Naive thymus-derived CD8-positive, alpha-beta T cell (primary cell): ENCODE measurements at regions not wholly inside any gene's neighbourhood (a gene's known extent, or its start where the extent isn't known, plus 50 kb on each side); places are given as distances from the start of the nearest gene placed in this dataset.
"Not testable (repeated sequence)": the region's sequence is repeated elsewhere in the genome, so short reads cannot be mapped to it uniquely, and the experiment has no call there.

Source experiments
- ATAC-seq, 2 donors: fragments of 150-1000 bp; cut with Tn5 transposase in 1 of 2; sonication (Bioruptor Pico), chemical (Tn5 transposase) in 1 of 2; 1 replicate in 1 of 2; 2 replicates in 1 of 2; pipeline ENCODE4 v1.10.0; 2021; ENCODE audit warnings: mild to moderate bottlenecking in 2 of 2, moderate library complexity in 2 of 2
- POLR2A ChIA-PET: fragments of 350-600 bp; sonication (Branson Sonifier 250); formaldehyde crosslinking; loops from one replicate; lab custom pipeline; 2021; ENCODE audit warnings: antibody characterized with exemption; lab: Charles Lee
- DNase-seq, 10 donors: peaks; one replicate each; pipeline versions ENCODE4 v3.0.0 to v3.0.0-alpha.2; 2020 to 2022
- H3K27ac Mint-ChIP-seq, 10 donors: one replicate each; pipeline ENCODE4 v1.8.0; 2020 to 2022; ENCODE audit warnings: mild to moderate bottlenecking in 10 of 10, mixed read lengths in 10 of 10, moderate library complexity in 4 of 10, inconsistent platforms in 1 of 10
- H3K27me3 Mint-ChIP-seq, 5 donors: one replicate each; pipeline ENCODE4 v1.8.0; 2021 to 2022; ENCODE audit warnings: mixed read lengths in 5 of 5
- H3K36me3 Mint-ChIP-seq, 3 donors: one replicate each; pipeline ENCODE4 v1.8.0; 2020 to 2022; ENCODE audit warnings: mixed read lengths in 3 of 3, mild to moderate bottlenecking in 2 of 3, inconsistent platforms in 1 of 3
- H3K4me1 Mint-ChIP-seq, 4 donors: one replicate each; pipeline ENCODE4 v1.8.0; 2021 to 2022; ENCODE audit warnings: mixed read lengths in 4 of 4
- H3K4me3 Mint-ChIP-seq, 10 donors: one replicate each; pipeline ENCODE4 v1.8.0; 2020 to 2022; ENCODE audit warnings: mild to moderate bottlenecking in 10 of 10, mixed read lengths in 10 of 10, moderate library complexity in 6 of 10, inconsistent platforms in 1 of 10
- H3K9me3 Mint-ChIP-seq, 9 donors: one replicate each; pipeline ENCODE4 v1.8.0; 2020 to 2022; ENCODE audit warnings: mixed read lengths in 9 of 9, mild to moderate bottlenecking in 3 of 9, inconsistent platforms in 1 of 9, moderate library complexity in 1 of 9

DNA sequence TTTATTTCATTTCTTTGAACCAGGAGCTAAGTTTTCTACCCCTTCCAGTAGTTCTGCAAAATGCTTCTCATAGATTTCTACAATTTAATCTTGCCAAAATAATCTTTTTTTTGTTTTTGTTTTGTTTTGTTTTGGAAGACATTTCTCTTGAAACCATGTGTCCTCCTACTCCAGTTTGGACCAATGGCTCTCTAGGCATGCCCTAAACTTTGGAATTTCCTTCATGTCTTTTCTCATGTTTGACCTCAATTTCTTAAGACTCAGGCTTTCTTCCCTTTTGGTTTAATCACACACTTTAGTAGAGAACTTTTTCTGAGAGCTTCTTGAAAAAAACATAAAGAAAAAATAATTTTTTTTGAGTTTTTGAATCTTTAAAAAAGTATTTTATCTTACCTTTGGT is 173.8 kb downstream of the GJA1 start:
- ATAC-seq: no peak
- H3K9me3 Mint-ChIP-seq: peaks cover 0 to 3% (median 0%) of the 10 kb centered on the region in 9 donors
- no peak overlapping the region for H3K27ac Mint-ChIP-seq
- H3K36me3 Mint-ChIP-seq: no peaks in the 10 kb centered on the region
- no peaks in the 10 kb centered on the region for H3K4me1 Mint-ChIP-seq
- H3K27me3 Mint-ChIP-seq: no peaks in the 10 kb centered on the region
- DNase-seq: no peak
- no peak overlapping the region for H3K4me3 Mint-ChIP-seq
- POLR2A ChIA-PET: no interaction called here

GRCh38 chr6:121612927-121613326 is 177.5 kb downstream of the GJA1 start:
- DNase-seq (no peak), ATAC-seq (no peak)
- POLR2A ChIA-PET: no interaction called here
- Mint-ChIP-seq H3K27ac (no peak overlapping the region), H3K9me3 (no peaks in the 10 kb centered on the region), H3K4me1 (no peaks in the 10 kb centered on the region), H3K36me3 (no peaks in the 10 kb centered on the region), H3K4me3 (no peak overlapping the region), H3K27me3 (no peaks in the 10 kb centered on the region)

DNA sequence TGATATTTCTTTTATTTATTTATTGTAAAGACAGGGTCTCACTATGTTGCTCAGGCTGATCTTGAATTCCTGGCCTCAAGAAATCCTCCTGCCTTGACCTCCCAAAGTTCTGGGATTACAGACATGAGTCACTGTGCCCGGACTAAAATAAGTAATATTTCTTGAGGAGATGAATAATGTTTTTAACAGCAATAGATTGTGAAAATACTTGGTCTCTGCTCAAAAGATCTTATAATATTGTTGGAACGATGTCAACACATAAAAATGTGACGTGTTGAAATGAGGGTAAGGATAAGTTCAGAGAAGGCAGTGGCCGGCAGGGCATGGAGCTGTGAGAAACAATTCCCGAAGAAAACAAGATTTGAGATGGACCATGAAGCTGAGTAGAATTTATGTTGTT is 178.7 kb downstream of the GJA1 start:
- ATAC-seq (no peak), DNase-seq (no peak)
- Mint-ChIP-seq H3K4me3 (no peak overlapping the region), H3K27ac (no peak overlapping the region), H3K27me3 (no peaks in the 10 kb centered on the region), H3K4me1 (no peaks in the 10 kb centered on the region), H3K36me3 (no peaks in the 10 kb centered on the region), H3K9me3 (no peaks in the 10 kb centered on the region)
- POLR2A ChIA-PET: no interaction called here

DNA sequence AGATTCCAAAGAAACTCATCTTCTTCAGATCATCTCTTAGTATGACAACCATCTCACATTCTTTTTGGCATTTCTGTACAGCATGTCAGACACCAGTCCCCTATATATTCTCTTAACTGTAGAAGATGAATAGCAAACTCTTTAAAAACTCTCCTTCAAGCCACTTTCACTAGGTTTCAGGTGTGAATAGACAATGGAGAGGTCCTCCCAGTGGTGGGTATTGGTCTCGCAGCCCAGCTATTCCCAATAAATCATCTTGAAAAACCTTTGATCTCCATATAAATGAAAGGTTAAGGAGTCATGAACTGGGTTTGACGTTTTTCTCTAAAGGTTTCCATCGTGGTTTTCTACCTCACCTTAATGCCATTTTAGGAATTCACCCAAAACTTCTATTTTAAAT is 180.0 kb downstream of the GJA1 start:
- Mint-ChIP-seq H3K27me3 (no peaks in the 10 kb centered on the region), H3K27ac (no peak overlapping the region), H3K4me3 (no peak overlapping the region), H3K4me1 (no peaks in the 10 kb centered on the region), H3K36me3 (no peaks in the 10 kb centered on the region), H3K9me3 (no peaks in the 10 kb centered on the region)
- ATAC-seq: no peak
- no peak for DNase-seq
- POLR2A ChIA-PET: no interaction called here

GRCh38 chr6:121616406-121616805 is 181.0 kb downstream of the GJA1 start:
- no peak overlapping the region for H3K4me3 Mint-ChIP-seq
- no peaks in the 10 kb centered on the region for H3K27me3 Mint-ChIP-seq
- no peaks in the 10 kb centered on the region for H3K36me3 Mint-ChIP-seq
- POLR2A ChIA-PET: no interaction called here
- H3K9me3 Mint-ChIP-seq: no peaks in the 10 kb centered on the region
- ATAC-seq: no peak
- DNase-seq: no peak
- no peaks in the 10 kb centered on the region for H3K4me1 Mint-ChIP-seq
- no peak overlapping the region for H3K27ac Mint-ChIP-seq

GRCh38 chr6:121617388-121617787 is 181.9 kb downstream of the GJA1 start:
- POLR2A ChIA-PET: no interaction called here
- Mint-ChIP-seq H3K9me3 (peaks cover 0 to 5% (median 0%) of the 10 kb centered on the region in 9 donors), H3K27me3 (no peaks in the 10 kb centered on the region), H3K27ac (no peak overlapping the region), H3K4me3 (no peak overlapping the region), H3K4me1 (no peaks in the 10 kb centered on the region), H3K36me3 (no peaks in the 10 kb centered on the region)
- ATAC-seq (no peak), DNase-seq (no peak)

- no peak overlapping the region for H3K27ac Mint-ChIP-seq
- DNase-seq: no peak
- no peaks in the 10 kb centered on the region for H3K27me3 Mint-ChIP-seq
- ATAC-seq: no peak
- H3K4me3 Mint-ChIP-seq: no peak overlapping the region
- H3K36me3 Mint-ChIP-seq: no peaks in the 10 kb centered on the region
- POLR2A ChIA-PET: no interaction called here
- H3K9me3 Mint-ChIP-seq: peaks cover 0 to 9% (median 0%) of the 10 kb centered on the region in 9 donors
- no peaks in the 10 kb centered on the region for H3K4me1 Mint-ChIP-seq
Observed at GRCh38 chr6:121619013-121619412, 183.6 kb downstream of the GJA1 start.

DNA sequence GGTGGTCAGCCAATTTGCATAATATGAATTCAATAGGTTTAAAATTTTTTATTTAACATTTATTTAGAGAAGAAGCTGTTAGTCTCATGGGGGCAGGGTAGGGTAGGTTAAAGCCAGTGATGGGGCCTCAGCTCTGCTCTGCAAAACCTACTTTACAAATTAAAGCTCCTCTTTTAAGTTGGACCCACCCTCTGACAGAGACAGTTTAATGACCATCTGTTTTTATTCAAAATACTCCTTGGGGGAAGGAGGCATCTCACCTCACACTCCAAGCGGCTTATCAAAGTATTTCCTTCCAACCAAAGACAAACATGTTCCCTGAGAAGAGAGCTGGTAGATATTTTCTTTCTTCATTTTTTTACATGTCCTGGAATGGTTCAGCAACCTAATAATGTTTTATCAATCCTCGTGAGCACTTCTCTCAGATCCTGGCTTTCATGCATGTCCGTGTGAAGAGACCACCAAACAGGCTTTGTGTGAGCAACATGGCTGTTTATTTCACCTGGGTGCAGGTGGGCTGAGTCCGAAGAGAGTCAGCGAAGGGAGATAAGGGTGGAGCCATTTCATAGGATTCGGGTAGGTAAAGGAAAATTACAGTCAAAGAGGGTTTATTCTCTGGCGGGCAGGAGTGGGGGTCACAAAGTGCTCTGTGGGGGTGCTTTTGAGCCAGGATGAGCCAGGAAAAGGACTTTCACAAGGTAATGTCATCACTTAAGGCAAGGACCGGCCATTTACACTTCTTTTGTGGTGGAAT is 184.7 kb downstream of the GJA1 start:
- Mint-ChIP-seq H3K27ac (peak overlapping the region in 1 of 10 donors; percentile 10), H3K36me3 (no peaks in the 10 kb centered on the region), H3K4me1 (no peaks in the 10 kb centered on the region), H3K27me3 (peaks cover 0 to 7% (median 0%) of the 10 kb centered on the region in 5 donors), H3K9me3 (peaks cover 0 to 9% (median 0%) of the 10 kb centered on the region in 9 donors), H3K4me3 (no peak overlapping the region)
- ATAC-seq (no peak), DNase-seq (no peak)
- POLR2A ChIA-PET: no interaction called here

- DNase-seq: no peak
- Mint-ChIP-seq H3K4me3 (no peak overlapping the region), H3K4me1 (no peaks in the 10 kb centered on the region), H3K27ac (peak overlapping the region in 1 of 10 donors; percentile 26), H3K9me3 (peaks cover 0 to 25% (median 15%) of the 10 kb centered on the region in 9 donors), H3K27me3 (peaks cover 0 to 7% (median 0%) of the 10 kb centered on the region in 5 donors), H3K36me3 (peaks cover 0 to 18% (median 12%) of the 10 kb centered on the region in 3 donors)
- ATAC-seq: no peak
- POLR2A ChIA-PET: interaction anchor here (0.6 kb wide), 1 partner anchor 50 kb away, joined by 3 read pairs; no protein-coding TSS in a partner anchor
Observed at GRCh38 chr6:121627761-121628160, 192.3 kb downstream of the GJA1 start.

DNA sequence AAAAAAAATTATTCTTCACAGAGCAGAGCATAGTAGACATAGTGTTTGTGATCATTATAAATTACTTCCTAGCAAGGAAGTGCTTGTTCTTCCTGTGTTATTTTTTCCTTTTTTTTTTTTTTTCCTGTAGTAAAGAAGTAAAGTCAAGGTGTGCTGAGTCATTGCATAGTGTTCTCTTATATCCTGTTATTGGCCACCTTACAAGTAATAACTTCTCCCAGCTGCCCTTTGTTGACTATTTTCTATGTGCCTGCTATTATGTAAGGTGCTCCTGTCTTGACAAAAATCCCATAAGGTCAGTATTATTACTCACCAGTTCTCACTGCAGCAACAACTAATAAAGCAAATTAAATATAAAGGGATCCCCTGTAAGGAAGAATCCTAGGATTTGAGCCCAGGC is 195.3 kb downstream of the GJA1 start:
- no peak for DNase-seq
- no peak overlapping the region for H3K27ac Mint-ChIP-seq

DNA sequence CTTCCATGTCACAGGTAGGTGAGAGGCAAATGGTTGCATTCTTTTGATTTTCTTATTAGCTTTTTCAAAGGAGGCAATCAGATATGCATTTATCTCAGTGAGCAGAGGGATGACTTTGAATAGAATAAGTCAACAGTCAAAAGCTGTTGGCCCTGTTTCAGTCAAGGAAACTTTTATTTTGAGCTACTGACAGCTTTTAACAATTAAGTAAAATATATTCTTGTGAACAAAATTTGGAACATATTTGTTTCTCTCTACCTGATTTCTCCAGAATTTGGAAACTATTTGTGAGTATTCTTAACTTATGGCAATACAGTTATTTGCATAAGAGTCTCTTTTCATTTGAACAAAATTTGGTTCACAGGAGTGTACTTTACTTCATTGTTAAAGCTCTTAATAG is 196.3 kb downstream of the GJA1 start:
- H3K4me3 Mint-ChIP-seq, ATAC-seq, POLR2A ChIA-PET, H3K27ac Mint-ChIP-seq, H3K4me1 Mint-ChIP-seq, DNase-seq, H3K27me3 Mint-ChIP-seq: not testable (repeated sequence)
- Mint-ChIP-seq H3K36me3 (peaks cover 0 to 27% (median 23%) of the 10 kb centered on the region in 3 donors), H3K9me3 (peaks cover 12 to 59% (median 25%) of the 10 kb centered on the region in 9 donors)

More for the DNA sequence above, 195.3 kb downstream of the GJA1 start:
- Mint-ChIP-seq H3K9me3 (peaks cover 9 to 49% (median 18%) of the 10 kb centered on the region in 9 donors), H3K4me3 (no peak overlapping the region), H3K4me1 (no peaks in the 10 kb centered on the region), H3K36me3 (peaks cover 0 to 21% (median 15%) of the 10 kb centered on the region in 3 donors), H3K27me3 (no peaks in the 10 kb centered on the region)
- POLR2A ChIA-PET: no interaction called here
- no peak for ATAC-seq

DNA sequence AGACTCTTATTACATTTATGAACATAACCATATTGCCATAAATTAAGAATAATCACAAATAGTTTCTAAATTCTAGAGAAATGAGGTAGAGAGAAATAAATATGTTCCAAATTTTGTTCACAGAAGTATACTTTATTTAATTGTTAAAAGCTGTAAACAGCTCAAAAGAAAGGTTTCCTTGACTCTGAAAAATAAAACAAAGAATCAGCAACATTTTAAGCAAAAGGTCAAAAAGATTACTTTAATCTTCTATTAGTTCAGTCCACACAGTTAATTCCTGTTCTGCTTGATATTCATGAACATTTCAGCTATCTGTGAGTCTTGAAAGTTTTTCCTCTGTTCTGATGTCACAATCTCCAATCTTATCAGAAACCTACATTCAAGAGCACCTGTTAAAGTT is 197.9 kb downstream of the GJA1 start:
- DNase-seq: no peak
- H3K36me3 Mint-ChIP-seq: peaks cover 0 to 28% (median 24%) of the 10 kb centered on the region in 3 donors
- H3K4me1 Mint-ChIP-seq: no peaks in the 10 kb centered on the region
- peaks cover 12 to 68% (median 33%) of the 10 kb centered on the region in 9 donors for H3K9me3 Mint-ChIP-seq
- H3K27me3 Mint-ChIP-seq: no peaks in the 10 kb centered on the region
- no peak for ATAC-seq
- POLR2A ChIA-PET: no interaction called here
- no peak overlapping the region for H3K27ac Mint-ChIP-seq
- H3K4me3 Mint-ChIP-seq: no peak overlapping the region

DNA sequence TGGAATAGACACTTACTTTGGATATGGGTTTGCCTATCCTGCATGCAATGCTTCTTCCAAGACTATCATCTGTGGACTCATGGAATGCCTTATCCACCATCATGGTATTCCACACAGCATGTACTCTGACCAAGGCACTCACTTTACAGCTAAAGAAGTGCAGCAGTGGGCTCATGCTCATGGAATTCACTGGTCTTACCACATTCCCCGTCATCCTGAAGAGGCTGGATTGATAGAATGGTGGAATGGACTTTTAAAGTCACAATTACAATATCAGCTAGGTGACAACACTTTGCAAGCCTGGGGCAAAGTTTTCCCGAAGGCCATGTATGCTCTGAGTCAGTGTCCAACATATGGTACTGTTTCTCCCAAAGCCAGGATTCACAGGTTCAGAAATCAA is 199.1 kb downstream of the GJA1 start:
- H3K4me1 Mint-ChIP-seq, H3K4me3 Mint-ChIP-seq, DNase-seq, POLR2A ChIA-PET, ATAC-seq, H3K27ac Mint-ChIP-seq, H3K27me3 Mint-ChIP-seq: not testable (repeated sequence)
- peaks cover 0 to 28% (median 24%) of the 10 kb centered on the region in 3 donors for H3K36me3 Mint-ChIP-seq
- peaks cover 12 to 68% (median 35%) of the 10 kb centered on the region in 9 donors for H3K9me3 Mint-ChIP-seq

GRCh38 chr6:121635355-121635754 is 199.9 kb downstream of the GJA1 start:
- no peaks in the 10 kb centered on the region for H3K27me3 Mint-ChIP-seq
- no peak overlapping the region for H3K27ac Mint-ChIP-seq
- DNase-seq: no peak
- H3K4me3 Mint-ChIP-seq: no peak overlapping the region
- H3K9me3 Mint-ChIP-seq: peaks cover 12 to 66% (median 35%) of the 10 kb centered on the region in 9 donors
- peaks cover 0 to 27% (median 24%) of the 10 kb centered on the region in 3 donors for H3K36me3 Mint-ChIP-seq
- H3K4me1 Mint-ChIP-seq: no peaks in the 10 kb centered on the region
- POLR2A ChIA-PET: no interaction called here
- ATAC-seq: no peak
